ENCODE measurements at regions not wholly inside any gene's neighbourhood (a gene's known extent, or its start where the extent isn't known, plus 50 kb on each side); places are given as distances from the start of the nearest gene placed in this dataset.

- Histone ChIP-seq H3F3A (replicated peaks; ENCODE audit: low read depth) (no peaks in the 10 kb centered on the region), H4K20me1 (replicated peaks; ENCODE audit: insufficient read depth) (no peaks in the 10 kb centered on the region), H3K4me1 (ENCODE audit: insufficient read depth) (no peaks in the 10 kb centered on the region), H3K4me3 (no peak overlapping the region), H3K36me3 (ENCODE audit: insufficient read depth) (no peaks in the 10 kb centered on the region), H3K4me2 (no peak overlapping the region), H3K9me2 (ENCODE audit: insufficient read depth) (no peaks in the 10 kb centered on the region), H3K79me2 (replicated peaks; ENCODE audit: insufficient read depth) (no peaks in the 10 kb centered on the region), H3K27me3 (ENCODE audit: insufficient read depth) (no peaks in the 10 kb centered on the region), H3K27ac (ENCODE audit: low read depth) (no peak overlapping the region), H2AFZ (no peak overlapping the region)
- no peak overlapping the region for H3K4me3 Mint-ChIP-seq
- TF ChIP-seq POLR2AphosphoS5 (IDR thresholded peaks at IDR 0.05; ENCODE audit: low read depth) (no peak), STAT1 (IDR thresholded peaks at IDR 0.05; ENCODE audit: unreplicated experiment) (no peak), CREB1 (CRISPR knock-in tag; IDR thresholded peaks at IDR 0.05; ENCODE audit: low read depth) (no peak)
- TF ChIP-seq, protein P1, sequence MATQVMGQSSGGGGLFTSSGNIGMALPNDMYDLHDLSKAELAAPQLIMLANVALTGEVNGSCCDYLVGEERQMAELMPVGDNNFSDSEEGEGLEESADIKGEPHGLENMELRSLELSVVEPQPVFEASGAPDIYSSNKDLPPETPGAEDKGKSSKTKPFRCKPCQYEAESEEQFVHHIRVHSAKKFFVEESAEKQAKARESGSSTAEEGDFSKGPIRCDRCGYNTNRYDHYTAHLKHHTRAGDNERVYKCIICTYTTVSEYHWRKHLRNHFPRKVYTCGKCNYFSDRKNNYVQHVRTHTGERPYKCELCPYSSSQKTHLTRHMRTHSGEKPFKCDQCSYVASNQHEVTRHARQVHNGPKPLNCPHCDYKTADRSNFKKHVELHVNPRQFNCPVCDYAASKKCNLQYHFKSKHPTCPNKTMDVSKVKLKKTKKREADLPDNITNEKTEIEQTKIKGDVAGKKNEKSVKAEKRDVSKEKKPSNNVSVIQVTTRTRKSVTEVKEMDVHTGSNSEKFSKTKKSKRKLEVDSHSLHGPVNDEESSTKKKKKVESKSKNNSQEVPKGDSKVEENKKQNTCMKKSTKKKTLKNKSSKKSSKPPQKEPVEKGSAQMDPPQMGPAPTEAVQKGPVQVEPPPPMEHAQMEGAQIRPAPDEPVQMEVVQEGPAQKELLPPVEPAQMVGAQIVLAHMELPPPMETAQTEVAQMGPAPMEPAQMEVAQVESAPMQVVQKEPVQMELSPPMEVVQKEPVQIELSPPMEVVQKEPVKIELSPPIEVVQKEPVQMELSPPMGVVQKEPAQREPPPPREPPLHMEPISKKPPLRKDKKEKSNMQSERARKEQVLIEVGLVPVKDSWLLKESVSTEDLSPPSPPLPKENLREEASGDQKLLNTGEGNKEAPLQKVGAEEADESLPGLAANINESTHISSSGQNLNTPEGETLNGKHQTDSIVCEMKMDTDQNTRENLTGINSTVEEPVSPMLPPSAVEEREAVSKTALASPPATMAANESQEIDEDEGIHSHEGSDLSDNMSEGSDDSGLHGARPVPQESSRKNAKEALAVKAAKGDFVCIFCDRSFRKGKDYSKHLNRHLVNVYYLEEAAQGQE (IDR thresholded peaks at IDR 0.05; ENCODE audit: unreplicated experiment), result no peak
- H3K27me3 Mint-ChIP-seq (ENCODE audit: insufficient read depth, low read depth, poor library complexity), result no peaks in the 10 kb centered on the region
- no peaks in the 10 kb centered on the region for H3K36me3 Mint-ChIP-seq (ENCODE audit: low read depth)
- H3K27ac Mint-ChIP-seq, result no peak overlapping the region
- H3K9me3 Mint-ChIP-seq, result no peaks in the 10 kb centered on the region
- ATAC-seq (no peak), DNase-seq (ENCODE audit: low spot score) (no peak)
- H3K4me1 Mint-ChIP-seq, result peaks cover 5% of the 10 kb centered on the region; the same call in 2 of the 3 replicates
Measured at GRCh38 chr9:105150991-105151685, 93.3 kb upstream of the SLC44A1 start.

GRCh38 chr9:105151686-105151995 is 92.8 kb upstream of the SLC44A1 start:
- H3K79me2 ChIP-seq (replicated peaks; ENCODE audit: insufficient read depth), result no peaks in the 10 kb centered on the region
- H3K4me2 ChIP-seq, result no peak overlapping the region
- Mint-ChIP-seq H3K9me3 (no peaks in the 10 kb centered on the region), H3K27ac (no peak overlapping the region), H3K4me3 (no peak overlapping the region), H3K36me3 (ENCODE audit: low read depth) (no peaks in the 10 kb centered on the region), H3K27me3 (ENCODE audit: insufficient read depth, low read depth, poor library complexity) (no peaks in the 10 kb centered on the region), H3K4me1 (peaks cover 5% of the 10 kb centered on the region; the same call in 2 of the 3 replicates)
- H3K27me3 ChIP-seq (ENCODE audit: insufficient read depth), result no peaks in the 10 kb centered on the region
- H3K4me1 ChIP-seq (ENCODE audit: insufficient read depth), result no peaks in the 10 kb centered on the region
- no peak overlapping the region for H3K27ac ChIP-seq (ENCODE audit: low read depth)
- no peaks in the 10 kb centered on the region for H3K9me2 ChIP-seq (ENCODE audit: insufficient read depth)
- ATAC-seq, result no peak
- H4K20me1 ChIP-seq (replicated peaks; ENCODE audit: insufficient read depth), result no peaks in the 10 kb centered on the region
- DNase-seq (ENCODE audit: low spot score), result no peak
- no peak overlapping the region for H3K4me3 ChIP-seq
- no peaks in the 10 kb centered on the region for H3F3A ChIP-seq (replicated peaks; ENCODE audit: low read depth)
- H2AFZ ChIP-seq, result no peak overlapping the region
- H3K36me3 ChIP-seq (ENCODE audit: insufficient read depth), result no peaks in the 10 kb centered on the region
- TF ChIP-seq ZNF462 (CRISPR knock-in tag; IDR thresholded peaks at IDR 0.05) (no peak), ETS1 (IDR thresholded peaks at IDR 0.05) (no peak), JUNB (IDR thresholded peaks at IDR 0.05; ENCODE audit: unreplicated experiment) (no peak), POLR2AphosphoS5 (IDR thresholded peaks at IDR 0.05; ENCODE audit: low read depth) (no peak), CREB1 (CRISPR knock-in tag; IDR thresholded peaks at IDR 0.05; ENCODE audit: low read depth) (no peak), NANOG (IDR thresholded peaks at IDR 0.05; ENCODE audit: borderline replicate concordance) (no peak), EZH2 (IDR thresholded peaks at IDR 0.05; ENCODE audit: low read depth, unreplicated experiment) (no peak)
